Sigmoid colon (tissue), 4 donors: ENCODE measurements at regions not wholly inside any gene's neighbourhood (a gene's known extent, or its start where the extent isn't known, plus 50 kb on each side); places are given as distances from the start of the nearest gene placed in this dataset.

Experiments used
- CTCF ChIP-seq, 4 experiments: fragments of 450-650 bp in 3 of 4; fragments of 200-600 bp in 1 of 4; IDR thresholded peaks; one replicate each; pipeline ENCODE4 v1.5.1; 2016 to 2019; ENCODE audit warnings: antibody characterized with exemption in 4 of 4, mild to moderate bottlenecking in 3 of 4, moderate library complexity in 2 of 4
- POLR2A ChIP-seq, 2 donors: fragments of 450-650 bp; IDR thresholded peaks; one replicate each; pipeline ENCODE4 v1.6.1; 2016; ENCODE audit warnings: antibody characterized with exemption in 2 of 2, mild to moderate bottlenecking in 2 of 2, moderate library complexity in 2 of 2
- POLR2AphosphoS5 ChIP-seq, 4 donors: sonication (generic); formaldehyde crosslinking; IDR thresholded peaks; one replicate each; pipeline ENCODE4 v1.6.1; 2017; ENCODE audit warnings: antibody characterized with exemption in 4 of 4

GRCh38 chr10:21047096-21047495, 150.0 kb upstream of the NEBL start:
- no peak for TF ChIP-seq CTCF (IDR thresholded peaks at IDR 0.05)
- no peak for TF ChIP-seq POLR2AphosphoS5 (IDR thresholded peaks at IDR 0.05)
- TF ChIP-seq POLR2A (IDR thresholded peaks at IDR 0.05) = no peak
